WTC11 (cell line): ENCODE measurements at regions not wholly inside any gene's neighbourhood (a gene's known extent, or its start where the extent isn't known, plus 50 kb on each side); places are given as distances from the start of the nearest gene placed in this dataset.

ENCODE experiments used
- ATF3 ChIP-seq: sonication (generic); formaldehyde crosslinking; conservative IDR thresholded peaks from 2 replicates; pipeline ENCODE4 v1.8.1; 2022; ENCODE audit warnings: mild to moderate bottlenecking, missing genetic modification reagents
- FOXK1 ChIP-seq: sonication (generic); formaldehyde crosslinking; IDR thresholded peaks from 2 replicates; pipeline ENCODE4 v1.8.0; 2022; ENCODE audit warnings: mild to moderate bottlenecking, moderate library complexity, missing genetic modification reagents
- RORB ChIP-seq: fragments of 250-450 bp; sonication (Bioruptor Pico); IDR thresholded peaks from 2 replicates; pipeline ENCODE4 v1.9.0; 2021; ENCODE audit warnings: mild to moderate bottlenecking
- ZNF317 ChIP-seq: sonication (generic); formaldehyde crosslinking; IDR thresholded peaks from 2 replicates; pipeline ENCODE4 v1.8.1; 2023; ENCODE audit warnings: low read depth, mild to moderate bottlenecking, moderate library complexity, missing genetic modification reagents, borderline replicate concordance
- TF ChIP-seq, protein P1 (sequence below): fragments of 200-600 bp; IDR thresholded peaks from 2 replicates; pipeline ENCODE4 v1.8.0; 2022; ENCODE audit warnings: antibody characterized with exemption
- TF ChIP-seq, protein P2 (sequence below): sonication (generic); formaldehyde crosslinking; IDR thresholded peaks from 2 replicates; pipeline ENCODE4 v1.8.1; 2023; ENCODE audit warnings: mild to moderate bottlenecking, missing genetic modification reagents, moderate library complexity

- no peak for TF ChIP-seq FOXK1 (CRISPR knock-in tag)
- TF ChIP-seq, protein P1, sequence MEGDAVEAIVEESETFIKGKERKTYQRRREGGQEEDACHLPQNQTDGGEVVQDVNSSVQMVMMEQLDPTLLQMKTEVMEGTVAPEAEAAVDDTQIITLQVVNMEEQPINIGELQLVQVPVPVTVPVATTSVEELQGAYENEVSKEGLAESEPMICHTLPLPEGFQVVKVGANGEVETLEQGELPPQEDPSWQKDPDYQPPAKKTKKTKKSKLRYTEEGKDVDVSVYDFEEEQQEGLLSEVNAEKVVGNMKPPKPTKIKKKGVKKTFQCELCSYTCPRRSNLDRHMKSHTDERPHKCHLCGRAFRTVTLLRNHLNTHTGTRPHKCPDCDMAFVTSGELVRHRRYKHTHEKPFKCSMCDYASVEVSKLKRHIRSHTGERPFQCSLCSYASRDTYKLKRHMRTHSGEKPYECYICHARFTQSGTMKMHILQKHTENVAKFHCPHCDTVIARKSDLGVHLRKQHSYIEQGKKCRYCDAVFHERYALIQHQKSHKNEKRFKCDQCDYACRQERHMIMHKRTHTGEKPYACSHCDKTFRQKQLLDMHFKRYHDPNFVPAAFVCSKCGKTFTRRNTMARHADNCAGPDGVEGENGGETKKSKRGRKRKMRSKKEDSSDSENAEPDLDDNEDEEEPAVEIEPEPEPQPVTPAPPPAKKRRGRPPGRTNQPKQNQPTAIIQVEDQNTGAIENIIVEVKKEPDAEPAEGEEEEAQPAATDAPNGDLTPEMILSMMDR, result no peak
- TF ChIP-seq, protein P2, sequence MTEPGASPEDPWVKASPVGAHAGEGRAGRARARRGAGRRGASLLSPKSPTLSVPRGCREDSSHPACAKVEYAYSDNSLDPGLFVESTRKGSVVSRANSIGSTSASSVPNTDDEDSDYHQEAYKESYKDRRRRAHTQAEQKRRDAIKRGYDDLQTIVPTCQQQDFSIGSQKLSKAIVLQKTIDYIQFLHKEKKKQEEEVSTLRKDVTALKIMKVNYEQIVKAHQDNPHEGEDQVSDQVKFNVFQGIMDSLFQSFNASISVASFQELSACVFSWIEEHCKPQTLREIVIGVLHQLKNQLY, result no peak
- no peak for TF ChIP-seq ZNF317 (CRISPR knock-in tag)
- no peak for TF ChIP-seq ATF3 (CRISPR knock-in tag)
- no peak for TF ChIP-seq RORB (CRISPR knock-in tag)
Measured at GRCh38 chr5:123756318-123756665, 244.3 kb downstream of the CSNK1G3 start.
